GM19468 (cell line): ENCODE measurements at regions not wholly inside any gene's neighbourhood (a gene's known extent, or its start where the extent isn't known, plus 50 kb on each side); places are given as distances from the start of the nearest gene placed in this dataset.

Source experiments
- ATAC-seq: cut with Tn5 transposase; IDR thresholded peaks from one replicate; pipeline ENCODE4 v1.9.1; 2021; ENCODE audit warnings: mild to moderate bottlenecking, moderate library complexity, moderate number of reproducible peaks; ENCODE audit not compliant: unreplicated experiment; ENCODE audit errors: extremely low read depth

- no peak for ATAC-seq
Observed at GRCh38 chr10:83233691-83234090, 905.6 kb upstream of the GHITM start.

- no peak for ATAC-seq
Observed at GRCh38 chr10:83248106-83248631, 891.1 kb upstream of the GHITM start.

GRCh38 chr10:83250396-83250795 lies 888.9 kb upstream of the GHITM start:
- ATAC-seq = no peak

- no peak for ATAC-seq
Observed at GRCh38 chr10:83252169-83252568, 887.1 kb upstream of the GHITM start.

GRCh38 chr10:83252596-83252995 lies 886.7 kb upstream of the GHITM start:
- no peak for ATAC-seq

- no peak for ATAC-seq
Observed at GRCh38 chr10:83253011-83253671, 886.2 kb upstream of the GHITM start.

- ATAC-seq = no peak
Observed at GRCh38 chr10:83254698-83255097, 884.6 kb upstream of the GHITM start.

- ATAC-seq = no peak
Observed at GRCh38 chr10:83262434-83262833, 876.9 kb upstream of the GHITM start.

GRCh38 chr10:83272666-83273434 lies 866.5 kb upstream of the GHITM start:
- ATAC-seq = no peak

GRCh38 chr10:83274088-83274487 lies 865.2 kb upstream of the GHITM start:
- ATAC-seq = no peak

GRCh38 chr10:83276971-83277370 lies 862.3 kb upstream of the GHITM start:
- no peak for ATAC-seq

GRCh38 chr10:83283151-83283550 lies 856.2 kb upstream of the GHITM start:
- ATAC-seq = no peak

GRCh38 chr10:83287374-83287773 lies 851.9 kb upstream of the GHITM start:
- ATAC-seq = no peak

GRCh38 chr10:83289373-83289772 lies 849.9 kb upstream of the GHITM start:
- no peak for ATAC-seq

GRCh38 chr10:83289948-83290347 lies 849.4 kb upstream of the GHITM start:
- no peak for ATAC-seq

GRCh38 chr10:83301732-83302131 lies 837.6 kb upstream of the GHITM start:
- no peak for ATAC-seq

- no peak for ATAC-seq
Observed at GRCh38 chr10:83302623-83303022, 836.7 kb upstream of the GHITM start.

- ATAC-seq = no peak
Observed at GRCh38 chr10:83310688-83311087, 828.6 kb upstream of the GHITM start.

GRCh38 chr10:83312570-83312969 lies 826.7 kb upstream of the GHITM start:
- no peak for ATAC-seq

- no peak for ATAC-seq
Observed at GRCh38 chr10:83332690-83333089, 806.6 kb upstream of the GHITM start.

GRCh38 chr10:83333566-83333965 lies 805.7 kb upstream of the GHITM start:
- ATAC-seq = no peak

GRCh38 chr10:83343676-83344075 lies 795.6 kb upstream of the GHITM start:
- no peak for ATAC-seq
